ENCODE measurements at regions not wholly inside any gene's neighbourhood (a gene's known extent, or its start where the extent isn't known, plus 50 kb on each side); places are given as distances from the start of the nearest gene placed in this dataset.
"Not testable (repeated sequence)": the region's sequence is repeated elsewhere in the genome, so short reads cannot be mapped to it uniquely, and the experiment has no call there.

GRCh38 chrY:18650746-18651145 is 104.2 kb downstream of the HSFY1 start:
- Histone ChIP-seq H3K4me3 (ENCODE audit: low read length in 3 of 3) (no peak overlapping the region), H3K36me3 (ENCODE audit: control insufficient read depth in 2 of 3, insufficient read depth in 3 of 3, low read length in 3 of 3) (no peaks in the 10 kb centered on the region), H3K27me3 (ENCODE audit: control insufficient read depth, insufficient read depth, low read length) (no peaks in the 10 kb centered on the region), H3K27ac (ENCODE audit: low read depth in 2 of 2, low read length in 2 of 2) (no peak overlapping the region), H3K9ac (ENCODE audit: low read length in 3 of 3) (no peak overlapping the region), H3K9me3 (ENCODE audit: control insufficient read depth in 2 of 3, insufficient read depth in 1 of 3, low read length in 3 of 3) (no peaks in the 10 kb centered on the region), H3K4me1 (ENCODE audit: control insufficient read depth in 2 of 3, insufficient read depth in 2 of 3, low read depth in 1 of 3, low read length in 3 of 3) (no peaks in the 10 kb centered on the region)
- intact Hi-C loops (cut with DNase I), result no loop called here
- FAIRE-seq (no peak), DNase-seq (no peak)
- TF ChIP-seq CTCF (IDR thresholded peaks at IDR 0.05; ENCODE audit: borderline replicate concordance, extremely low read depth, insufficient read depth), result no peak

GRCh38 chrY:18664559-18664958 is 109.0 kb downstream of the HSFY2 start:
- FAIRE-seq, result no peak

GRCh38 chrY:18669790-18670189 is 103.7 kb downstream of the HSFY2 start:
- H3K27me3 ChIP-seq (ENCODE audit: control insufficient read depth, insufficient read depth, low read length), result no peaks in the 10 kb centered on the region
- H3K36me3 ChIP-seq (ENCODE audit: control insufficient read depth in 2 of 3, insufficient read depth in 3 of 3, low read length in 3 of 3), result no peaks in the 10 kb centered on the region
- DNase-seq (peak in 1 of 5 donors; percentile 33), FAIRE-seq (no peak)
- H3K4me1 ChIP-seq (ENCODE audit: control insufficient read depth in 2 of 3, insufficient read depth in 2 of 3, low read depth in 1 of 3, low read length in 3 of 3), result no peaks in the 10 kb centered on the region
- intact Hi-C loops (cut with DNase I), result no loop called here
- peak; percentile 16 for TF ChIP-seq CTCF (IDR thresholded peaks at IDR 0.05; ENCODE audit: borderline replicate concordance, extremely low read depth, insufficient read depth)
- no peak overlapping the region for H3K9ac ChIP-seq (ENCODE audit: low read length in 3 of 3)
- H3K9me3 ChIP-seq (ENCODE audit: control insufficient read depth in 2 of 3, insufficient read depth in 1 of 3, low read length in 3 of 3), result no peaks in the 10 kb centered on the region
- H3K27ac ChIP-seq (ENCODE audit: low read depth in 2 of 2, low read length in 2 of 2), result no peak overlapping the region
- no peak overlapping the region for H3K4me3 ChIP-seq (ENCODE audit: low read length in 3 of 3)

More at GRCh38 chrY:18664559-18664958, 109.0 kb downstream of the HSFY2 start:
- Histone ChIP-seq H3K27ac (ENCODE audit: low read depth in 2 of 2, low read length in 2 of 2) (no peak overlapping the region), H3K36me3 (ENCODE audit: control insufficient read depth in 2 of 3, insufficient read depth in 3 of 3, low read length in 3 of 3) (no peaks in the 10 kb centered on the region), H3K4me1 (ENCODE audit: control insufficient read depth in 2 of 3, insufficient read depth in 2 of 3, low read depth in 1 of 3, low read length in 3 of 3) (no peaks in the 10 kb centered on the region), H3K9me3 (ENCODE audit: control insufficient read depth in 2 of 3, insufficient read depth in 1 of 3, low read length in 3 of 3) (no peaks in the 10 kb centered on the region), H3K27me3 (ENCODE audit: control insufficient read depth, insufficient read depth, low read length) (no peaks in the 10 kb centered on the region), H3K9ac (ENCODE audit: low read length in 3 of 3) (no peak overlapping the region), H3K4me3 (ENCODE audit: low read length in 3 of 3) (no peak overlapping the region)
- no peak for DNase-seq
- intact Hi-C loops (cut with DNase I), result no loop called here
- TF ChIP-seq CTCF (IDR thresholded peaks at IDR 0.05; ENCODE audit: borderline replicate concordance, extremely low read depth, insufficient read depth), result no peak

DNA sequence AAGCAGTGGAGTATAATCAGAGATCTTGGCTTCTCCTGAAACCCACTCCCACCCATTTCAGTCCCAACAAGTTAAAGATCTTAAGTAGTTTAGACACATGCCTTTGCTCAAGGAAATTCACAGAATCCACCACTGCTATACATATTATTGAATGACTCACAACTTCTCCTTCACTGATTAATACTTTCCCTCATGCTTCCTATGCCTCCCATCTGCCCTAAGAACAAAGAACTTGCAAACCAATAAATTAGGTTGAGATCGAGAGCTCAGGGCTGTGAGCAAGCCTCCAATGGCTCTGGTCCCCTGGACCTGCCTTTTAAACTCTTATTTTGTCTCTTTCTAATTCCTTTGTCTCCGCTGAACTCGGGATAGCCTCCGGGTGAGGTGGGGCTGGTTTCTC is 101.6 kb downstream of the HSFY2 start:
- intact Hi-C loops (cut with DNase I), result no loop called here
- H3K9ac ChIP-seq (ENCODE audit: low read length in 3 of 3), result no peak overlapping the region
- no peak for TF ChIP-seq CTCF (IDR thresholded peaks at IDR 0.05; ENCODE audit: borderline replicate concordance, extremely low read depth, insufficient read depth)
- no peaks in the 10 kb centered on the region for H3K9me3 ChIP-seq (ENCODE audit: control insufficient read depth in 2 of 3, insufficient read depth in 1 of 3, low read length in 3 of 3)
- DNase-seq (no peak), FAIRE-seq (no peak)
- H3K36me3 ChIP-seq (ENCODE audit: control insufficient read depth in 2 of 3, insufficient read depth in 3 of 3, low read length in 3 of 3), result no peaks in the 10 kb centered on the region
- H3K27me3 ChIP-seq (ENCODE audit: control insufficient read depth, insufficient read depth, low read length), result no peaks in the 10 kb centered on the region
- no peaks in the 10 kb centered on the region for H3K4me1 ChIP-seq (ENCODE audit: control insufficient read depth in 2 of 3, insufficient read depth in 2 of 3, low read depth in 1 of 3, low read length in 3 of 3)
- H3K4me3 ChIP-seq (ENCODE audit: low read length in 3 of 3), result no peak overlapping the region
- H3K27ac ChIP-seq (ENCODE audit: low read depth in 2 of 2, low read length in 2 of 2), result no peak overlapping the region

DNA sequence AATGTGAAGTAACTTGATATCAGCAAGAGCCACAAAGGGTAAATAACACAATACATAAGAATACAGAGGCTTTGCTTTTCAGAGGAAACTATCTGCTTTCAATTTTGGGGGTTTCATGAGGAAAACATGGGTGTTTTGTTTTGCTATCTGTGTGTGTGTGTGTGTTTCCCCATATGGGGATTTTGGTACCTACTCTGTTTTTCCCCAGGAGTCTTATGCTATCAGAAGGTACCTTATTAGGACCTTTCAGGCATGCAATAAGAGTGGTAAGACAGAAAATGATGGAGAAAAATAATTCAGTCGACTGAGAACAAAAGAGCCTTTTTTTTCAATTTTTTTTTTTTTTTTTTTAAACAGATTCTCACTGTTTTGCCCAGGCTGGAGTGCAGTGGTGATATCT is 87.5 kb downstream of the HSFY2 start:
- H3K27me3 ChIP-seq (ENCODE audit: control insufficient read depth, insufficient read depth, low read length); H3K9me3 ChIP-seq (ENCODE audit: control insufficient read depth in 2 of 3, insufficient read depth in 1 of 3, low read length in 3 of 3); H3K36me3 ChIP-seq (ENCODE audit: control insufficient read depth in 2 of 3, insufficient read depth in 3 of 3, low read length in 3 of 3); H3K4me3 ChIP-seq (ENCODE audit: low read length in 3 of 3); H3K9ac ChIP-seq (ENCODE audit: low read length in 3 of 3); FAIRE-seq; DNase-seq; H3K4me1 ChIP-seq (ENCODE audit: control insufficient read depth in 2 of 3, insufficient read depth in 2 of 3, low read depth in 1 of 3, low read length in 3 of 3); intact Hi-C loops (cut with DNase I); H3K27ac ChIP-seq (ENCODE audit: low read depth in 2 of 2, low read length in 2 of 2): not testable (repeated sequence)

DNA sequence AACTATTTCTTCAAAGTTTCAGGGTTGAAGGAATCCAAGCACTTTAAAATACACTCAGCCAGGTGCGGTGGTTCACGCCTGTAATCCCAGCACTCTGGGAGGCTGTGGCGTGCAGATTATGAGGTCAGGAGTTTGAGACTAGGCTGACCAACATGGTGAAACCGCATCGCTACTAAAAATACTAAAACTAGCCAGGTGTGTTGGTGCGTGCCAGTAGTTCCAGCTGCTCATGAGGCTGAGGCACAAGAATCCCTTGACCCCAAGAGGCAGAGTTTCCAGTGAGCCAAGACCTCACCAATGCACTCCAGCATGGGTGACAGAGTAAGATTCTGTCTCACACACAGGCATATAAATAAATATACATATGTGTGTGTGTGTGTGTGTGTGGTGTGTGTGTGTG is 85.2 kb downstream of the HSFY2 start:
- DNase-seq; H3K27me3 ChIP-seq (ENCODE audit: control insufficient read depth, insufficient read depth, low read length); FAIRE-seq; H3K9ac ChIP-seq (ENCODE audit: low read length in 3 of 3); H3K36me3 ChIP-seq (ENCODE audit: control insufficient read depth in 2 of 3, insufficient read depth in 3 of 3, low read length in 3 of 3); H3K4me1 ChIP-seq (ENCODE audit: control insufficient read depth in 2 of 3, insufficient read depth in 2 of 3, low read depth in 1 of 3, low read length in 3 of 3); H3K27ac ChIP-seq (ENCODE audit: low read depth in 2 of 2, low read length in 2 of 2); intact Hi-C loops (cut with DNase I); H3K4me3 ChIP-seq (ENCODE audit: low read length in 3 of 3); H3K9me3 ChIP-seq (ENCODE audit: control insufficient read depth in 2 of 3, insufficient read depth in 1 of 3, low read length in 3 of 3): not testable (repeated sequence)

Data from kidney (tissue), 13 donors.